Mesenchymal stem cell (in vitro differentiated cells and primary cell): ENCODE measurements at regions not wholly inside any gene's neighbourhood (a gene's known extent, or its start where the extent isn't known, plus 50 kb on each side); places are given as distances from the start of the nearest gene placed in this dataset.

ENCODE experiments used
- DNase-seq: peaks from one replicate; pipeline ENCODE4 v3.0.0-alpha.2; 2013
- H2AFZ ChIP-seq: one replicate; pipeline ENCODE4 v1.6.1; 2013; ENCODE audit warnings: low read depth, mild to moderate bottlenecking, control low read depth, inconsistent platforms, low read length, moderate library complexity
- H2AK5ac ChIP-seq: 2 replicates; pipeline ENCODE4 v1.6.1; 2013; ENCODE audit warnings: low read length, moderate library complexity, mild to moderate bottlenecking, inconsistent platforms; ENCODE audit not compliant: severe bottlenecking
- H2BK120ac ChIP-seq: one replicate; pipeline ENCODE4 v1.6.1; 2013; ENCODE audit warnings: low read depth, mild to moderate bottlenecking, inconsistent platforms, low read length, moderate library complexity
- H2BK12ac ChIP-seq, 2 experiments: one replicate each; pipeline ENCODE4 v1.6.1; 2013; ENCODE audit warnings: inconsistent platforms in 2 of 2, low read length in 2 of 2, mild to moderate bottlenecking in 2 of 2, moderate library complexity in 2 of 2, control low read depth in 1 of 2
- H2BK15ac ChIP-seq: one replicate; pipeline ENCODE4 v1.6.1; 2013; ENCODE audit warnings: mild to moderate bottlenecking, low read depth, inconsistent platforms; ENCODE audit not compliant: poor library complexity, severe bottlenecking
- H2BK5ac ChIP-seq: 2 replicates; pipeline ENCODE4 v1.6.1; 2013; ENCODE audit warnings: low read depth, mild to moderate bottlenecking, low read length, control low read depth, inconsistent platforms; ENCODE audit not compliant: poor library complexity, severe bottlenecking
- H3K14ac ChIP-seq, 2 experiments: one replicate each; pipeline ENCODE4 v1.6.1; 2013; ENCODE audit warnings: inconsistent platforms in 2 of 2, low read length in 2 of 2, control low read depth in 1 of 2, mild to moderate bottlenecking in 1 of 2, moderate library complexity in 1 of 2
- H3K18ac ChIP-seq, 2 experiments: one replicate each; pipeline ENCODE4 v1.6.1; 2013; ENCODE audit warnings: inconsistent platforms in 2 of 2, low read length in 2 of 2, control low read depth in 1 of 2, low read depth in 1 of 2, mild to moderate bottlenecking in 1 of 2
- H3K23ac ChIP-seq, 2 experiments: one replicate each; pipeline ENCODE4 v1.6.1; 2013; ENCODE audit warnings: inconsistent platforms in 2 of 2, low read length in 2 of 2, mild to moderate bottlenecking in 2 of 2, moderate library complexity in 2 of 2, control low read depth in 1 of 2
- H3K27ac ChIP-seq: 2 replicates; pipeline ENCODE4 v1.5.1; 2013; ENCODE audit warnings: mild to moderate bottlenecking, moderate library complexity, low read length, control low read depth, inconsistent platforms; ENCODE audit not compliant: poor library complexity, severe bottlenecking
- H3K27me3 ChIP-seq, 2 experiments: 2 replicates each; pipeline versions ENCODE4 v1.6.1 to v1.7.0; 2013; ENCODE audit warnings: low read length in 2 of 2, mild to moderate bottlenecking in 2 of 2, moderate library complexity in 2 of 2, control low read depth in 1 of 2, inconsistent platforms in 1 of 2; ENCODE audit not compliant: control insufficient read depth in 1 of 2, insufficient read depth in 1 of 2
- H3K36me3 ChIP-seq, 2 experiments: 2 replicates each; pipeline versions ENCODE4 v1.6.1 to v1.7.0; 2013; ENCODE audit warnings: low read length in 2 of 2, control low read depth in 1 of 2, inconsistent platforms in 1 of 2, low read depth in 1 of 2, mild to moderate bottlenecking in 1 of 2; ENCODE audit not compliant: insufficient read depth in 2 of 2, control insufficient read depth in 1 of 2
- H3K4ac ChIP-seq, 2 experiments: one replicate each; pipeline ENCODE4 v1.6.1; 2013; ENCODE audit warnings: inconsistent platforms in 2 of 2, low read length in 2 of 2, mild to moderate bottlenecking in 2 of 2, moderate library complexity in 2 of 2, control low read depth in 1 of 2, low read depth in 1 of 2
- H3K4me1 ChIP-seq: 2 replicates; pipeline ENCODE4 v1.6.1; 2013; ENCODE audit warnings: low read depth, low read length, control low read depth; ENCODE audit not compliant: control insufficient read depth, insufficient read depth
- H3K4me2 ChIP-seq: 2 replicates; pipeline ENCODE4 v1.6.1; 2013; ENCODE audit warnings: low read length, mild to moderate bottlenecking, inconsistent platforms; ENCODE audit not compliant: poor library complexity, severe bottlenecking
- H3K4me3 ChIP-seq, 2 experiments: 2 replicates each; pipeline versions ENCODE4 v1.5.1 to v1.7.0; 2013; ENCODE audit warnings: low read length in 2 of 2, mild to moderate bottlenecking in 2 of 2, control low read depth in 1 of 2, low read depth in 1 of 2; ENCODE audit not compliant: insufficient read depth in 1 of 2
- H3K79me1 ChIP-seq: replicated peaks from 2 replicates; pipeline ENCODE4 v1.6.1; 2013; ENCODE audit warnings: mild to moderate bottlenecking, control low read depth, low read length, inconsistent platforms; ENCODE audit not compliant: poor library complexity, severe bottlenecking
- H3K9ac ChIP-seq: 2 replicates; pipeline ENCODE4 v1.7.0; 2013; ENCODE audit warnings: mild to moderate bottlenecking, low read length, moderate library complexity
- H3K9me3 ChIP-seq: 2 replicates; pipeline ENCODE4 v1.7.0; 2013; ENCODE audit warnings: mild to moderate bottlenecking, low read length; ENCODE audit not compliant: control insufficient read depth
- H4K8ac ChIP-seq: one replicate; pipeline ENCODE4 v1.6.1; 2013; ENCODE audit warnings: inconsistent platforms, mild to moderate bottlenecking, low read length, moderate library complexity
- H4K91ac ChIP-seq: one replicate; pipeline ENCODE4 v1.6.1; 2013; ENCODE audit warnings: mild to moderate bottlenecking, low read length, inconsistent platforms
- WGBS: methylation state at CpG from one replicate; pipeline ENCODE4 v1.1.7; 2013; ENCODE audit warnings: mixed read lengths; 5-methylcytosine and 5-hydroxymethylcytosine counted together

DNA sequence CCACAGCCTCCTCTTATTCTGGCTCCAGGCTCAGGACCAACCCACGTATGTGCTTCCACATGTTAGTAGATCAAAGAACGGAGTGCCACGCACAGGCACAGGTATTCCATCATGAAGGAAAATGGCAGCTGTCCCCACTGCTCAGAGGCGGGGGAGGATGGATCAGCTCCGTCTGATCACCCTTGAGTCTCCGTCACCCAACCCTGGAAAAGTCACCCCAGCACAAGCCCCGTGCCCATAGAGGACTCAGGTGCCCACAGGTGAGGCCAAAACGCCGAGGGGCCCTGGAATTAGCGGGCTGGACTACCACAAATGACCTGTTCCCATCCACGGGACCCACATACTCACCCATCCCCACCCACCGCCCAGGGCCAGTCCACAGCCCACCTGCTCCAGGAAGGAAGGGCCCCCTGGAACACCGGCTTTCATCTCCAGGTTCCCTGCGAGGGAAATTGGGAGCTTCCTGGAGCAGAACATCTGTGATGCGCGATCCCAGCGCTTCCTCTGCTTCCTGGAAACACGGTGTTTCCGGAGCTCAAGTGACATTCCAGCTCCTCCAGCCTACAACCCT lies 120.5 kb upstream of the SPACA7 start:
- Histone ChIP-seq H2BK12ac (no peak overlapping the region), H3K27me3 (no peaks in the 10 kb centered on the region), H3K18ac (no peak overlapping the region), H3K36me3 (no peaks in the 10 kb centered on the region), H3K4me2 (no peak overlapping the region), H3K79me1 (no peaks in the 10 kb centered on the region), H3K4me3 (no peak overlapping the region), H2BK120ac (no peak overlapping the region), H3K4me1 (no peaks in the 10 kb centered on the region), H4K91ac (no peak overlapping the region), H3K9me3 (peaks cover 18% of the 10 kb centered on the region), H3K4ac (no peak overlapping the region), H3K27ac (no peak overlapping the region), H2BK15ac (no peak overlapping the region), H3K14ac (no peak overlapping the region), H2AK5ac (no peak overlapping the region), H3K23ac (no peak overlapping the region), H3K9ac (no peak overlapping the region), H2BK5ac (no peak overlapping the region), H4K8ac (no peak overlapping the region), H2AFZ (no peak overlapping the region)
- DNase-seq = no peak
- 84% methylated on average over 19 of the region's 19 CpGs for WGBS

DNA sequence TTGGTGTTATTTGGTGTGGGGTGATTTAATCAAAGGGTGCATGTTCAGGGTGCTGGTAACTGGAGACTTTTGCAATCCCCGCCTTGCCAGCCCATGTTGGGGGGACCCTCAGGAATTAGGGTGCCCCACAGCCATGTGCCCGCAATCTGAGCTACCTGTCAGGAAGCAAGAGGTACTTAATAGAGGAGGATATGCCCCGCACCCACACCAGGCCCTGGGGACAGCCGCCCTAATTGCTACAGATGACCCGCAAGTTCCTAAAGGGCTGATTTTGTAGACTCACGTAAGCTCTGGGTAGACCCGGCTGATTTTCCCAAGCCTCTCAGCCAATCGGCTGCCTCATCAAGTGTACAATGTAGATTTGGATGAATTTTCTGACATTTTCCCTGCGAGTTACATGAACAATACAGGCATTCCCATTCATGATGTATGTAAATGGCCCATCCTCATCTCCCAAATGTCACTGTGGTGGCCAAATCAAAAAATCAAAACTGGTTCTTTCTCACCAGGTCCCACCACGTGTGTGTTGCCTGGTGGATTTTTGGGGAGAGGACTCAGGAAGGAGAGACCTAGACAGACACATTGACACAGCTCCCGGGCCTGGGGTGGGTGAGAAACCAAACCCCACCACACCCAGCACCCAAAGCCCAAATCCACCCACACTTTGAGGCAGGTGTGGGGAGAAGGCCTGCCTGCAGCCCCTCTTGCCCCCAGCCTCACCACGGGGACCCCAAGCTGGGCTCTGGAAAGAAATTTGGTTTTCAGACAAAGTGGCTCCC lies 119.2 kb upstream of the SPACA7 start:
- no peak overlapping the region for H4K8ac ChIP-seq
- H3K9ac ChIP-seq = no peak overlapping the region
- no peak overlapping the region for H2BK15ac ChIP-seq
- H3K36me3 ChIP-seq = no peaks in the 10 kb centered on the region
- H3K4me2 ChIP-seq = no peak overlapping the region
- no peak overlapping the region for H3K23ac ChIP-seq
- no peak overlapping the region for H3K4ac ChIP-seq
- H3K9me3 ChIP-seq = peaks cover 18% of the 10 kb centered on the region
- H3K4me1 ChIP-seq = no peaks in the 10 kb centered on the region
- H2AK5ac ChIP-seq = no peak overlapping the region
- no peak overlapping the region for H2BK5ac ChIP-seq
- H3K79me1 ChIP-seq = no peaks in the 10 kb centered on the region
- 74% methylated on average over 11 of the region's 12 CpGs for WGBS
- no peak overlapping the region for H3K4me3 ChIP-seq
- no peak overlapping the region for H3K18ac ChIP-seq
- H3K27ac ChIP-seq = no peak overlapping the region
- no peak for DNase-seq
- no peak overlapping the region for H4K91ac ChIP-seq
- H2AFZ ChIP-seq = no peak overlapping the region
- no peaks in the 10 kb centered on the region for H3K27me3 ChIP-seq
- H2BK120ac ChIP-seq = no peak overlapping the region
- H3K14ac ChIP-seq = no peak overlapping the region
- H2BK12ac ChIP-seq = no peak overlapping the region

DNA sequence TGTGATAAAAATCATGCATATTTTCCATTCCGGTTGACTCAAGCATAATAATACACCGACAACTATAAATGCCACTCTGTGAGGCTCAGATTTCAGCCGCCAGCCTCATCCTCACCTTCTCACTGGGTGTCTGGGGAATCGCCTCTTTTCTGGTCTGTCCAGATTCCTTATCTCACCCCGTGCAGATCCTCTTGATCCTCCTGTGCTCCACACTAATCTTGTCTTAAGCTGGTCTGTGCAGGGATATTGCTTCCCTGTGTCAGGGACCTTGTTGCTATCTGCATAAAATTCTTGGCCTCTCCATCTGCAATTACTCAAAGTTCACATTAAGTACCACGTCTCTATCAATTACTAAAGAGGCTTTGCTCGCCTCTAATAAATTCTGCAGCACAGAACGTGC lies 116.6 kb upstream of the SPACA7 start:
- Histone ChIP-seq H3K4me1 (no peaks in the 10 kb centered on the region), H2BK15ac (no peak overlapping the region), H3K4me2 (no peak overlapping the region), H3K4ac (no peak overlapping the region), H2BK12ac (no peak overlapping the region), H2BK5ac (no peak overlapping the region), H2AFZ (no peak overlapping the region), H3K9ac (no peak overlapping the region), H3K9me3 (peaks cover 24% of the 10 kb centered on the region), H2AK5ac (no peak overlapping the region), H3K4me3 (no peak overlapping the region), H3K36me3 (no peaks in the 10 kb centered on the region), H3K23ac (no peak overlapping the region), H2BK120ac (no peak overlapping the region), H3K27me3 (no peaks in the 10 kb centered on the region), H3K27ac (no peak overlapping the region), H4K91ac (no peak overlapping the region), H4K8ac (no peak overlapping the region), H3K14ac (no peak overlapping the region), H3K79me1 (no peaks in the 10 kb centered on the region), H3K18ac (no peak overlapping the region)
- 82% methylated on average over 8 of the region's 8 CpGs for WGBS
- DNase-seq = no peak

DNA sequence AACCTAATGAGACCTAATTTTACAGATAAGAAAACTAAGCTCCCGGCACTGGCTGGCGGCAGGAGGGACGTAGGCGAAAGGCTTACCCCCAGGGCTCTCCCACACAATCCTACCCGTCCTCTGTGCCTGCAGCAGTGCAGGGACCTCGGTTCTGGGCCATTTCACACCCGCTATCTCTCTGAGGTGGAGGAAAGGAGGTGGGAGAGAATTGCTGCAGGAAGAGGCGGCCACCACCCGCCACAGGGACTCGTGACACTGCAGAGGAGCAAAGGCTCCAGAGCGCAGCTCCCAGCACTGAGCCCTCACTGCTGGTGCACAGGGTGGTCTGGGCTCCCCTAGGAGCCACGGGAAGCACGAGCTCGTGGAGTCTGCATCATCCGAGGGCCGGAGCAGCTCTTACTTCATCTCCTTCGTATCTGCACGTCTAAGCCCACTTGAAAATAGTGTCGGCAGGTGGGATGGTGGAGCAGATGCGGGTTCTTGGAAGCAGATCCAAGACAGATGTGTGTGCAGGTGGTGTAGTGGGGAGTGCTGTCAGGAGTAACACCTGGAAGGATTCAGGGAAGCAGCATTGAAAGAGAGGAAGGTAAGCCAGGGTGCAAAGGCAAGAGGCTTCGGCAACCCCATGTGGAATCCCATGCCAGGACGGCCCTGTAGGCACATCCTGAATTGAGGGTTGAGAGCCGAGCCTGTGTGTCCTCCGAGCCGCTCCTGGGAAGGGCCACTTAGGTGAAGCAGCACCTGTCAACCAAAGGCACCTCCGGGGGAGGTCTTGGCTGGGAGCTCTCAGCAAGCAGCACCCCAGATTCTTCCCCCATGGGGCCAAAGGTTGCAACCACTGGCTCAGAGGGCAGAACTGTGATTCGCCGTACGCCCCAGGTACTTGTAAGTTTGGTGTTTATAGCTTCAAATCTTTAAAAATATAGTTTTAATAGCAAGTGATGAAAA lies 115.8 kb upstream of the SPACA7 start:
- H2BK5ac ChIP-seq = no peak overlapping the region
- H3K9me3 ChIP-seq = peaks cover 24% of the 10 kb centered on the region
- no peak overlapping the region for H3K23ac ChIP-seq
- WGBS = 73% methylated on average over 25 of the region's 29 CpGs
- no peak overlapping the region for H2BK120ac ChIP-seq
- no peak overlapping the region for H3K18ac ChIP-seq
- H2BK12ac ChIP-seq = no peak overlapping the region
- no peak overlapping the region for H4K8ac ChIP-seq
- no peak overlapping the region for H3K4me2 ChIP-seq
- H3K36me3 ChIP-seq = no peaks in the 10 kb centered on the region
- H3K27ac ChIP-seq = no peak overlapping the region
- no peak for DNase-seq
- H2BK15ac ChIP-seq = no peak overlapping the region
- no peak overlapping the region for H3K9ac ChIP-seq
- no peak overlapping the region for H2AK5ac ChIP-seq
- no peaks in the 10 kb centered on the region for H3K79me1 ChIP-seq
- H2AFZ ChIP-seq = no peak overlapping the region
- no peaks in the 10 kb centered on the region for H3K4me1 ChIP-seq
- no peak overlapping the region for H3K14ac ChIP-seq
- H3K4me3 ChIP-seq = no peak overlapping the region
- H4K91ac ChIP-seq = no peak overlapping the region
- H3K4ac ChIP-seq = no peak overlapping the region
- H3K27me3 ChIP-seq = no peaks in the 10 kb centered on the region
